Naive thymus-derived CD4-positive, alpha-beta T cell (primary cell): ENCODE measurements at regions not wholly inside any gene's neighbourhood (a gene's known extent, or its start where the extent isn't known, plus 50 kb on each side); places are given as distances from the start of the nearest gene placed in this dataset.

Experiments
- ATAC-seq: fragments of 150-1000 bp; cut with Tn5 transposase; 2 replicates; pipeline ENCODE4 v1.10.0; 2021; ENCODE audit warnings: mild to moderate bottlenecking, moderate library complexity
- CTCF ChIA-PET: fragments of 350-600 bp; sonication (Branson Sonifier 250); formaldehyde crosslinking; loops from one replicate; lab custom pipeline; 2021; ENCODE audit warnings: antibody characterized with exemption; lab: Charles Lee
- POLR2A ChIA-PET: fragments of 350-600 bp; sonication (Branson Sonifier 250); formaldehyde crosslinking; loops from one replicate; lab custom pipeline; 2021; ENCODE audit warnings: antibody characterized with exemption, inconsistent platforms; lab: Charles Lee
- DNase-seq, 9 donors: peaks; one replicate each; pipeline versions ENCODE4 v3.0.0 to v3.0.0-alpha.2; 2020 to 2022; ENCODE audit warnings: mixed read lengths in 1 of 9
- H3K27ac ChIP-seq: one replicate; pipeline ENCODE4 v1.7.0; 2013; ENCODE audit warnings: mild to moderate bottlenecking, low read depth, low read length, moderate library complexity
- H3K27me3 ChIP-seq, 2 donors: one replicate each; pipeline ENCODE4 v1.7.0; 2013; ENCODE audit warnings: low read length in 2 of 2, mild to moderate bottlenecking in 2 of 2, moderate library complexity in 2 of 2; ENCODE audit not compliant: control insufficient read depth in 2 of 2, insufficient read depth in 2 of 2
- H3K36me3 ChIP-seq, 3 experiments: 1 replicate in 2 of 3; 2 replicates in 1 of 3; pipeline ENCODE4 v1.7.0; 2013; ENCODE audit warnings: low read length in 3 of 3, mild to moderate bottlenecking in 3 of 3, moderate library complexity in 1 of 3; ENCODE audit not compliant: insufficient read depth in 3 of 3, control insufficient read depth in 2 of 3
- H3K4me1 ChIP-seq, 2 donors: one replicate each; pipeline ENCODE4 v1.7.0; 2013; ENCODE audit warnings: low read length in 2 of 2, mild to moderate bottlenecking in 2 of 2, moderate library complexity in 1 of 2; ENCODE audit not compliant: control insufficient read depth in 2 of 2, insufficient read depth in 2 of 2
- H3K4me3 ChIP-seq: 2 replicates; pipeline ENCODE4 v1.7.0; 2013; ENCODE audit warnings: mild to moderate bottlenecking, low read length
- H3K9me3 ChIP-seq, 3 experiments: 1 replicate in 2 of 3; 2 replicates in 1 of 3; pipeline ENCODE4 v1.7.0; 2013; ENCODE audit warnings: low read length in 3 of 3; ENCODE audit not compliant: control insufficient read depth in 2 of 3
- H3K27ac Mint-ChIP-seq, 9 donors: one replicate each; pipeline ENCODE4 v1.8.0; 2020 to 2022; ENCODE audit warnings: mixed read lengths in 9 of 9, mild to moderate bottlenecking in 8 of 9, moderate library complexity in 5 of 9, inconsistent platforms in 2 of 9
- H3K27me3 Mint-ChIP-seq, 5 donors: one replicate each; pipeline ENCODE4 v1.8.0; 2021 to 2022; ENCODE audit warnings: mixed read lengths in 5 of 5, mild to moderate bottlenecking in 1 of 5
- H3K36me3 Mint-ChIP-seq, 5 donors: one replicate each; pipeline ENCODE4 v1.8.0; 2020 to 2022; ENCODE audit warnings: mixed read lengths in 5 of 5, mild to moderate bottlenecking in 3 of 5, inconsistent platforms in 1 of 5
- H3K4me1 Mint-ChIP-seq, 7 donors: one replicate each; pipeline ENCODE4 v1.8.0; 2020 to 2022; ENCODE audit warnings: mixed read lengths in 7 of 7, mild to moderate bottlenecking in 3 of 7, inconsistent platforms in 1 of 7
- H3K4me3 Mint-ChIP-seq, 10 donors: one replicate each; pipeline ENCODE4 v1.8.0; 2020 to 2022; ENCODE audit warnings: mild to moderate bottlenecking in 10 of 10, mixed read lengths in 10 of 10, moderate library complexity in 6 of 10, inconsistent platforms in 2 of 10
- H3K9me3 Mint-ChIP-seq, 11 donors: one replicate each; pipeline ENCODE4 v1.8.0; 2020 to 2022; ENCODE audit warnings: mixed read lengths in 11 of 11, mild to moderate bottlenecking in 4 of 11, inconsistent platforms in 1 of 11, moderate library complexity in 1 of 11
- intact Hi-C, 2 donors: fragments of 100-400 bp; cut with micrococcal nuclease; formaldehyde crosslinking; loops; one replicate each; pipeline ENCODE4 v1.15.1; 2023

DNA sequence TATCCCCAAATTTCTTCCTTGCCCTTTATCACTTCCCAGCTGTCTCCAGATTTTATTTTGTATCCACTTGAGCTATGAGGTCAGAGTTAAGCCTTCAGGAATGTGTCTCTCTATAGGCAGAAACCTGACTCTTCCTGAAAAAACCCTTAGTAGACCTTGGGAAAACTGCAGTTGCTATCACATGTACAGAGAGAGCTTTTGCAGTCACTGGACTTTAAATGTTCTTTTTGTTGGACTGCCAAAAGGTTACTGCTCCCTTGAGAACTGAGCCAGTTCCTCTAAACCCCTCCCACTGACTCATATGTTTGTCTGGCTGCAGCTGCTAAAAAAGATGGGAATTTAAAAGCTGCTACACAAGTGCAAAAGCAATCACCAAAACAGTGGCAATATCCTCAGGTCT, 169.1 kb upstream of the CCDC54 start:
- no peaks in the 10 kb centered on the region for H3K36me3 Mint-ChIP-seq
- no peak overlapping the region for H3K27ac Mint-ChIP-seq
- no peak overlapping the region for H3K4me3 Mint-ChIP-seq
- H3K36me3 ChIP-seq, result no peaks in the 10 kb centered on the region
- H3K27me3 ChIP-seq, result peaks cover 0 to 5% of the 10 kb centered on the region in 2 donors
- no peaks in the 10 kb centered on the region for H3K9me3 Mint-ChIP-seq
- intact Hi-C loops, result no loop called here
- DNase-seq (no peak), ATAC-seq (no peak)
- H3K27ac ChIP-seq, result no peak overlapping the region
- peaks cover 0 to 3% (median 0%) of the 10 kb centered on the region in 7 donors for H3K4me1 Mint-ChIP-seq
- POLR2A ChIA-PET, result no interaction called here
- no peaks in the 10 kb centered on the region for H3K4me1 ChIP-seq
- H3K9me3 ChIP-seq, result no peaks in the 10 kb centered on the region
- CTCF ChIA-PET, result no interaction called here
- H3K27me3 Mint-ChIP-seq, result peaks cover 0 to 21% (median 14%) of the 10 kb centered on the region in 5 donors
- no peak overlapping the region for H3K4me3 ChIP-seq

DNA sequence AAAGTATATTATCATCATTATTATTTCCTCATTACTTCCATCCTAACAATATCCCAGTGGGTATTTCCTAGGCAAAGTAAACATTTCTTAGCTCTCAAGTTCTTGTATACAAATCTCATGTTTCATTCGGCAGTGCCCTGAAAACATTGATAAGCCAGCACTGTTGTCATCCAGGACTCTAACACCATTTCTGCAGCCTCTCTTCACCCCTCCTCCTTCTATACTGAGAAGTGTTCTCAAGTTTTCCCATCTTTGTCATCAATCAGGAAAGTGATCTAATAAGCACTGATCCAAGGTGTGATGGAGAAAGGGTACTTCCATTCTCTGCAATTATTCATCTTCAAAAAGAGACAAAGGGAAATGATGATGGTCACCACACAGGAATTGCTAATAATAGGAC, 168.4 kb upstream of the CCDC54 start:
- H3K27me3 ChIP-seq, result peaks cover 0 to 5% of the 10 kb centered on the region in 2 donors
- ATAC-seq, result no peak
- no peak for DNase-seq
- H3K9me3 Mint-ChIP-seq, result no peaks in the 10 kb centered on the region
- no peak overlapping the region for H3K27ac ChIP-seq
- H3K36me3 ChIP-seq, result no peaks in the 10 kb centered on the region
- H3K4me3 ChIP-seq, result no peak overlapping the region
- no peaks in the 10 kb centered on the region for H3K9me3 ChIP-seq
- CTCF ChIA-PET, result no interaction called here
- H3K27ac Mint-ChIP-seq, result no peak overlapping the region
- peaks cover 0 to 3% (median 0%) of the 10 kb centered on the region in 7 donors for H3K4me1 Mint-ChIP-seq
- no peaks in the 10 kb centered on the region for H3K36me3 Mint-ChIP-seq
- no peak overlapping the region for H3K4me3 Mint-ChIP-seq
- POLR2A ChIA-PET, result no interaction called here
- H3K27me3 Mint-ChIP-seq, result peaks cover 0 to 21% (median 9%) of the 10 kb centered on the region in 5 donors
- no peaks in the 10 kb centered on the region for H3K4me1 ChIP-seq
- intact Hi-C loops, result no loop called here

DNA sequence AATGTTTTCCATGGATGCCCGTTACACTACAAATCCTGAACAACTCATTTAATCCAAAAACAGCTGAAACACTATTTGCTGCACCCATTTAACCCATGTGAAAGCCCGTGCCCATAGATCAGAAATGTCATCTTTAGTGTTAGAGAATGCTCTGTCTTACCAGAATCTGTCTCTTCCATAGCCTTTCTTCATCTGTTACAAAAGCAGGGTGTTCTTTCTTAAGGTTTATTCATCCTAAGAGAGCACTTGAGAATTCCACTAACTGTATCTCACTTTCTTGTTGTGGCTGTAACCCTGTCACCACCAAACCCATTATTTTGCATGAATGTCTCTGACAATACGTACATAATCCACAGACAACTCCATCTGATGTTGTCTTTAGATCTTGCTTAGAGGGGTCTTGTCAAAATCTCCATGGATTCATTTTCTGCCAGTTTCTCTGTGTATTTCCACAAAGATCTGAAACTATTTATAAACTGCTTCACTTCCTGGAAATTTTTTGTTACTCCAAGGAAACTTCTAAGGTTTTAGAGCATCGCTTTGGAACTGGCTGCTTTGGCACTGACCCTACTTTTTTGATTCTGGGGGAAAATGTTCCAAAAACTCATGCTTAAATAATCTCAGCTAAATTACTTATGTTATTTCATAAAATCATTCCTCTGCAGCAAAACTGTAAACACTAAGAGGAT, 167.8 kb upstream of the CCDC54 start:
- Mint-ChIP-seq H3K36me3 (no peaks in the 10 kb centered on the region), H3K9me3 (no peaks in the 10 kb centered on the region), H3K4me3 (no peak overlapping the region), H3K27me3 (peaks cover 0 to 21% (median 8%) of the 10 kb centered on the region in 5 donors), H3K27ac (no peak overlapping the region), H3K4me1 (peaks cover 0 to 3% (median 0%) of the 10 kb centered on the region in 7 donors)
- DNase-seq (no peak), ATAC-seq (no peak)
- Histone ChIP-seq H3K27ac (no peak overlapping the region), H3K9me3 (no peaks in the 10 kb centered on the region), H3K4me3 (no peak overlapping the region), H3K4me1 (no peaks in the 10 kb centered on the region), H3K27me3 (peaks cover 0 to 5% of the 10 kb centered on the region in 2 donors), H3K36me3 (no peaks in the 10 kb centered on the region)
- POLR2A ChIA-PET, result no interaction called here
- intact Hi-C loops, result no loop called here
- CTCF ChIA-PET, result interaction anchor here (0.9 kb wide), 1 partner anchor 29 kb away, joined by 3 read pairs; no protein-coding TSS in a partner anchor

DNA sequence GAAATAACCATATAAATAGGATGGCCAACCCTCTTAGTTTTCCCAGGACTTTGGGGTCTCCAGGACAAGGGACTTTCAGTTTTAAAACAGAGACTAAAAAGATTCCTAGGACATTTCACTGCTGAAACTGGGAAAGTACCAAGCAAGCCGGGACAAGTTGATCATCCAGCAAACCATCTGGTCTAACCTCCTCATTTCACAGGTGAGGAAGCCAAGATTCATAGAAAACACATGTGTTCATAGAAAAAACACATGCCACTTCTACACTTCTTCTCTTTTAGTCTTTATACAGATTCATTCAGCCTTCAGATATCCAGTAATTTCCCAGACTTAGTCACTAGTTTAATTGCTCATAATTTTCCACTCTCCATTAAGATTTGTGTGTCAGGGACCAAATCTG, 165.6 kb upstream of the CCDC54 start:
- POLR2A ChIA-PET, result no interaction called here
- no peaks in the 10 kb centered on the region for H3K9me3 ChIP-seq

DNA sequence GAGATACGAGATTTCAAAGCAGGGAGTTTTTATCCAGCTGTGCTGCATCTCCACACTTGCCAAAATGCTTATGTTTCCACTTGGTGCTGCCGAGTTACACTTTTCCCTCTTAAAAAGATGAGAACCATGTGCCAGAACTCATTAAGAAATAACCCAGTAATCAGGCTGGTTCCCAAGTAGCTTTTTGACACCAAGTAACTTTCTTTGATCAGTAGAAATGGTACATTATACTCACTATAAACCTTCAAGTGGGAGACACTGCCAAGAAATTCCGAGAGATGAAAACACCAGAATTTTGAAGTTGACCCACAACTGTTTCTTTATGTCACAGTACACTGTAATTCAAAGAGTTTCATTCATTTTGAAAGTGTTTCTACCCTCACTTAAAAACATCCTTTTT, 164.6 kb upstream of the CCDC54 start:
- CTCF ChIA-PET, result interaction anchor here (0.6 kb wide), 1 partner anchor 42 kb away, joined by 3 read pairs; no protein-coding TSS in a partner anchor
- Histone ChIP-seq H3K27me3 (no peaks in the 10 kb centered on the region), H3K4me3 (no peak overlapping the region), H3K36me3 (no peaks in the 10 kb centered on the region), H3K4me1 (no peaks in the 10 kb centered on the region), H3K9me3 (no peaks in the 10 kb centered on the region), H3K27ac (no peak overlapping the region)
- intact Hi-C loops, result no loop called here
- no peak for DNase-seq
- Mint-ChIP-seq H3K9me3 (peaks cover 0 to 2% (median 0%) of the 10 kb centered on the region in 11 donors), H3K4me1 (peaks cover 0 to 3% (median 0%) of the 10 kb centered on the region in 7 donors), H3K27ac (no peak overlapping the region), H3K27me3 (peaks cover 0 to 20% (median 12%) of the 10 kb centered on the region in 5 donors), H3K4me3 (no peak overlapping the region), H3K36me3 (no peaks in the 10 kb centered on the region)
- ATAC-seq, result no peak
- POLR2A ChIA-PET, result no interaction called here

More for the DNA sequence above, 165.6 kb upstream of the CCDC54 start:
- CTCF ChIA-PET, result no interaction called here
- Mint-ChIP-seq H3K27ac (no peak overlapping the region), H3K36me3 (no peaks in the 10 kb centered on the region), H3K27me3 (peaks cover 0 to 21% (median 12%) of the 10 kb centered on the region in 5 donors), H3K4me3 (no peak overlapping the region), H3K9me3 (peaks cover 0 to 2% (median 0%) of the 10 kb centered on the region in 11 donors), H3K4me1 (peaks cover 0 to 3% (median 0%) of the 10 kb centered on the region in 7 donors)
- Histone ChIP-seq H3K27ac (no peak overlapping the region), H3K36me3 (no peaks in the 10 kb centered on the region), H3K4me3 (no peak overlapping the region), H3K4me1 (no peaks in the 10 kb centered on the region), H3K27me3 (no peaks in the 10 kb centered on the region)
- DNase-seq (no peak), ATAC-seq (no peak)
- intact Hi-C loops, result no loop called here

DNA sequence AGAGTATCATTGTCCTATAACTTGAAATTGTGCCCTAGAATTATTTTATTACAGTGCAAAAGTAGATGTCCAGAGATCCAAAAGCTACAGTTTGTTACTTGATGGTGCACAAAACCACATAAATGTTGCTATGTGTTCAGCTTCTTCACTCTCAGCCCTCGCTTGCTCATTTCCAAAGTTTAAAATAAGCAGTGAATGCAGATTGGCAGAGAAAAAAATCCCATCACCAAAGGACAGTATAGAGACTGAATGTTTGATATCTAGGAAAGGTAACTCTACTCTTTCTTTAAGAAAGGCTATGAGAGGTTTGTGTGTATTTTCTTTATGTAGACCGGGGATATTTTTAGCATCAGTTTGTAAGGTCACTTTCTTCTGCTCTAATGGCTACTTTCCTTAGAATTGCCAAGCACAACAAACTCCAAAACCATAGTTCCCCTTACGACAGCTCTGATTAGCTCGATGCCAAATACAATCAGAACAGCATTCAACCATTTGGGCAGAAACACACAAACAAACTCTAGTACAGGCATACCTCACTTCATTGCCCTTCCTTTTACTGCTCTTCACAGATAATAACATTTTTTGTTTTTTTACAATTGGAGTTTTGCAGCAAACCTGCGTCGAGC, 164.1 kb upstream of the CCDC54 start:
- H3K27ac Mint-ChIP-seq, result no peak overlapping the region
- H3K9me3 ChIP-seq, result no peaks in the 10 kb centered on the region
- H3K9me3 Mint-ChIP-seq, result peaks cover 0 to 2% (median 0%) of the 10 kb centered on the region in 11 donors
- no peak for DNase-seq
- H3K4me3 Mint-ChIP-seq, result no peak overlapping the region
- no peak for ATAC-seq
- peaks cover 0 to 3% (median 0%) of the 10 kb centered on the region in 7 donors for H3K4me1 Mint-ChIP-seq
- ChIA-PET POLR2A (no interaction called here), CTCF (interaction anchor here (0.6 kb wide), 1 partner anchor 41 kb away, joined by 3 read pairs; no protein-coding TSS in a partner anchor)
- intact Hi-C loops, result no loop called here
- no peaks in the 10 kb centered on the region for H3K36me3 Mint-ChIP-seq
- peaks cover 0 to 20% (median 12%) of the 10 kb centered on the region in 5 donors for H3K27me3 Mint-ChIP-seq
- H3K4me1 ChIP-seq, result no peaks in the 10 kb centered on the region
- H3K4me3 ChIP-seq, result no peak overlapping the region
- no peak overlapping the region for H3K27ac ChIP-seq
- no peaks in the 10 kb centered on the region for H3K36me3 ChIP-seq
- H3K27me3 ChIP-seq, result no peaks in the 10 kb centered on the region
